Thyroid gland (tissue), 4 donors: ENCODE measurements at regions not wholly inside any gene's neighbourhood (a gene's known extent, or its start where the extent isn't known, plus 50 kb on each side); places are given as distances from the start of the nearest gene placed in this dataset.

Experiments used
- CTCF ChIP-seq, 6 experiments: fragments of 200-600 bp in 3 of 6; fragments of 450-650 bp in 3 of 6; sonication (generic) in 3 of 6; IDR thresholded peaks; one replicate each; pipeline ENCODE4 v1.5.1; 2016 to 2019; ENCODE audit warnings: antibody characterized with exemption in 6 of 6, mild to moderate bottlenecking in 2 of 6, inconsistent platforms in 1 of 6, moderate library complexity in 1 of 6
- POLR2A ChIP-seq, 2 donors: fragments of 450-650 bp; IDR thresholded peaks; one replicate each; pipeline ENCODE4 v1.6.1; 2017; ENCODE audit warnings: antibody characterized with exemption in 2 of 2, mild to moderate bottlenecking in 2 of 2, moderate library complexity in 1 of 2

GRCh38 chrX:8043121-8043520, 115.9 kb upstream of the PNPLA4 start:
- TF ChIP-seq CTCF (IDR thresholded peaks at IDR 0.05) (no peak), POLR2A (IDR thresholded peaks at IDR 0.05) (no peak)
